Kidney epithelial cell (primary cell): ENCODE measurements at regions not wholly inside any gene's neighbourhood (a gene's known extent, or its start where the extent isn't known, plus 50 kb on each side); places are given as distances from the start of the nearest gene placed in this dataset.
"Not testable (repeated sequence)": the region's sequence is repeated elsewhere in the genome, so short reads cannot be mapped to it uniquely, and the experiment has no call there.

ENCODE experiments used
- DNase-seq: peaks from one replicate; pipeline ENCODE4 v3.0.0-alpha.2; 2010; ENCODE audit warnings: low read depth
- H3K27me3 ChIP-seq: 2 replicates; pipeline ENCODE4 v1.6.0; 2011; ENCODE audit warnings: low read length; ENCODE audit not compliant: control insufficient read depth, insufficient read depth
- H3K36me3 ChIP-seq: 2 replicates; pipeline ENCODE4 v1.5.1; 2011; ENCODE audit warnings: low read length; ENCODE audit not compliant: control insufficient read depth, insufficient read depth
- H3K4me3 ChIP-seq: 2 replicates; pipeline ENCODE4 v1.5.1; 2011; ENCODE audit warnings: low read depth, mild to moderate bottlenecking, control low read depth, low read length

- not testable (repeated sequence) for H3K36me3 ChIP-seq, DNase-seq, H3K4me3 ChIP-seq, H3K27me3 ChIP-seq
Measured at GRCh38 chr1:206298032-206298392, 94.7 kb downstream of the SRGAP2 start.

GRCh38 chr1:206299181-206299791 lies 95.9 kb downstream of the SRGAP2 start:
- H3K36me3 ChIP-seq, H3K4me3 ChIP-seq, H3K27me3 ChIP-seq, DNase-seq: not testable (repeated sequence)

- not testable (repeated sequence) for H3K4me3 ChIP-seq, DNase-seq, H3K27me3 ChIP-seq, H3K36me3 ChIP-seq
Measured at GRCh38 chr1:206299942-206300341, 96.6 kb downstream of the SRGAP2 start.

- not testable (repeated sequence) for H3K27me3 ChIP-seq, H3K4me3 ChIP-seq, DNase-seq, H3K36me3 ChIP-seq
Measured at GRCh38 chr1:206302056-206302455, 98.7 kb downstream of the SRGAP2 start.

GRCh38 chr1:206307442-206307841 lies 104.1 kb downstream of the SRGAP2 start:
- not testable (repeated sequence) for H3K27me3 ChIP-seq, DNase-seq, H3K4me3 ChIP-seq, H3K36me3 ChIP-seq

- H3K36me3 ChIP-seq, DNase-seq, H3K4me3 ChIP-seq, H3K27me3 ChIP-seq: not testable (repeated sequence)
Measured at GRCh38 chr1:206310948-206311347, 107.6 kb downstream of the SRGAP2 start.

GRCh38 chr1:206311611-206312273 lies 108.4 kb downstream of the SRGAP2 start:
- not testable (repeated sequence) for H3K36me3 ChIP-seq, H3K4me3 ChIP-seq, DNase-seq, H3K27me3 ChIP-seq

GRCh38 chr1:206312274-206312665 lies 108.9 kb downstream of the SRGAP2 start:
- not testable (repeated sequence) for H3K27me3 ChIP-seq, H3K36me3 ChIP-seq, H3K4me3 ChIP-seq, DNase-seq

- not testable (repeated sequence) for H3K27me3 ChIP-seq, H3K36me3 ChIP-seq, H3K4me3 ChIP-seq, DNase-seq
Measured at GRCh38 chr1:206314951-206315636, 111.8 kb downstream of the SRGAP2 start.

- not testable (repeated sequence) for H3K36me3 ChIP-seq, DNase-seq, H3K27me3 ChIP-seq, H3K4me3 ChIP-seq
Measured at GRCh38 chr1:206316901-206317300, 113.6 kb downstream of the SRGAP2 start.

GRCh38 chr1:206317878-206318514 lies 114.7 kb downstream of the SRGAP2 start:
- not testable (repeated sequence) for H3K27me3 ChIP-seq, DNase-seq, H3K36me3 ChIP-seq, H3K4me3 ChIP-seq

GRCh38 chr1:206320227-206320626 lies 116.9 kb downstream of the SRGAP2 start:
- H3K4me3 ChIP-seq, H3K27me3 ChIP-seq, H3K36me3 ChIP-seq, DNase-seq: not testable (repeated sequence)

GRCh38 chr1:206326159-206326939 lies 123.0 kb downstream of the SRGAP2 start:
- DNase-seq, H3K36me3 ChIP-seq, H3K27me3 ChIP-seq, H3K4me3 ChIP-seq: not testable (repeated sequence)

GRCh38 chr1:206331597-206331996 lies 128.3 kb downstream of the SRGAP2 start:
- not testable (repeated sequence) for H3K27me3 ChIP-seq, H3K36me3 ChIP-seq, H3K4me3 ChIP-seq, DNase-seq
